SK-N-SH (cell line): ENCODE measurements at regions not wholly inside any gene's neighbourhood (a gene's known extent, or its start where the extent isn't known, plus 50 kb on each side); places are given as distances from the start of the nearest gene placed in this dataset.

ENCODE experiments used
- CTCF ChIA-PET: fragments of 300-600, 350-600 bp; formaldehyde crosslinking; extraction: SDS; loops from one replicate; lab custom pipeline; 2021; lab: Yijun Ruan, JAX
- POLR2A ChIA-PET: fragments of 350-600 bp; sonication (Branson Sonifier 250); formaldehyde crosslinking; extraction: SDS; loops from one replicate; lab custom pipeline; 2020; ENCODE audit warnings: antibody characterized with exemption, inconsistent platforms; lab: Yijun Ruan, JAX
- DNase-seq: peaks from one replicate; pipeline ENCODE4 v3.0.0; 2012
- H2AFZ ChIP-seq: fragments of 200-600 bp; sonication (generic); 2 replicates; pipeline ENCODE4 v1.8.1; 2016; ENCODE audit warnings: antibody characterized with exemption, mild to moderate bottlenecking, low read depth
- H3F3A ChIP-seq: fragments of 200-600 bp; sonication (generic); replicated peaks from 2 replicates; pipeline ENCODE3; 2016; ENCODE audit warnings: antibody characterized with exemption, mild to moderate bottlenecking; ENCODE audit not compliant: insufficient read depth
- H3K27ac ChIP-seq, 2 experiments: fragments of 200-500 bp in 1 of 2; fragments of 200-600 bp in 1 of 2; sonication (Bioruptor generic) in 1 of 2; sonication (generic), shearing (Covaris generic) in 1 of 2; 2 replicates each; pipeline versions ENCODE4 v1.5.1 to v1.6.1; 2014 to 2016; ENCODE audit warnings: low read depth in 2 of 2, inconsistent platforms in 1 of 2, low read length in 1 of 2, mild to moderate bottlenecking in 1 of 2, mixed read lengths in 1 of 2
- H3K27me3 ChIP-seq: fragments of 200-600 bp; sonication (generic), shearing (Covaris generic); 2 replicates; pipeline ENCODE4 v1.6.1; 2016; ENCODE audit warnings: mixed run types; ENCODE audit not compliant: insufficient read depth
- H3K36me3 ChIP-seq, 2 experiments: fragments of 200-500 bp in 1 of 2; fragments of 200-600 bp in 1 of 2; sonication (Bioruptor generic) in 1 of 2; sonication (generic) in 1 of 2; replicated peaks in 1 of 2; 2 replicates each; pipeline versions ENCODE3 to v1.5.1; 2014 to 2016; ENCODE audit warnings: low read length in 1 of 2, mild to moderate bottlenecking in 1 of 2; ENCODE audit not compliant: insufficient read depth in 2 of 2, control insufficient read depth in 1 of 2
- H3K4me1 ChIP-seq, 2 experiments: fragments of 200-500 bp in 1 of 2; fragments of 200-600 bp in 1 of 2; sonication (Bioruptor generic) in 1 of 2; sonication (generic), shearing (Covaris generic) in 1 of 2; 2 replicates each; pipeline versions ENCODE4 v1.5.1 to v1.6.1; 2014 to 2016; ENCODE audit warnings: low read depth in 1 of 2, low read length in 1 of 2, mixed run types in 1 of 2; ENCODE audit not compliant: insufficient read depth in 2 of 2, control insufficient read depth in 1 of 2
- H3K4me2 ChIP-seq: fragments of 200-600 bp; sonication (generic), shearing (Covaris generic); 2 replicates; pipeline ENCODE4 v1.6.1; 2017; ENCODE audit warnings: mixed run types
- H3K4me3 ChIP-seq, 2 experiments: fragments of 200-500 bp in 1 of 2; fragments of 200-600 bp in 1 of 2; sonication (Bioruptor generic) in 1 of 2; sonication (generic), shearing (Covaris generic) in 1 of 2; 2 replicates each; pipeline versions ENCODE4 v1.5.1 to v1.8.1; 2014 to 2016; ENCODE audit warnings: low read depth in 2 of 2, inconsistent platforms in 1 of 2, low read length in 1 of 2, mild to moderate bottlenecking in 1 of 2, mixed read lengths in 1 of 2, moderate library complexity in 1 of 2
- H3K79me2 ChIP-seq: fragments of 200-600 bp; sonication (generic); 2 replicates; pipeline ENCODE4 v1.8.1; 2017; ENCODE audit warnings: mild to moderate bottlenecking; ENCODE audit not compliant: insufficient read depth
- H3K9ac ChIP-seq: fragments of 200-600 bp; sonication (generic); 2 replicates; pipeline ENCODE4 v1.6.1; 2017; ENCODE audit warnings: mixed run types
- H3K9me2 ChIP-seq: fragments of 200-600 bp; sonication (generic); 2 replicates; pipeline ENCODE4 v1.6.1; 2017; ENCODE audit warnings: mixed run types
- H3K9me3 ChIP-seq: fragments of 200-600 bp; sonication (generic); 2 replicates; pipeline ENCODE4 v1.6.1; 2017; ENCODE audit warnings: mixed run types, mild to moderate bottlenecking, moderate library complexity
- H4K20me1 ChIP-seq: fragments of 200-600 bp; sonication (generic); 2 replicates; pipeline ENCODE4 v1.6.1; 2017; ENCODE audit warnings: mild to moderate bottlenecking, mixed run types; ENCODE audit not compliant: insufficient read depth
- EP300 ChIP-seq, 2 experiments: IDR thresholded peaks; 2 replicates each; pipeline versions ENCODE4 v1.4.0 to v1.6.1; 2012; ENCODE audit warnings: borderline replicate concordance in 1 of 2, low read depth in 1 of 2, low read length in 1 of 2
- FOSL2 ChIP-seq: IDR thresholded peaks from 2 replicates; pipeline ENCODE4 v1.4.0; 2012; ENCODE audit warnings: low read depth, mild to moderate bottlenecking, moderate library complexity, borderline replicate concordance
- FOXJ3 ChIP-seq: sonication (generic); formaldehyde crosslinking; IDR thresholded peaks from 2 replicates; pipeline ENCODE4 v1.5.1; 2020; ENCODE audit warnings: mild to moderate bottlenecking, missing genetic modification reagents
- FOXM1 ChIP-seq: IDR thresholded peaks from 2 replicates; pipeline ENCODE4 v1.4.0; 2012; ENCODE audit warnings: low read depth, mild to moderate bottlenecking
- GABPA ChIP-seq: IDR thresholded peaks from 2 replicates; pipeline ENCODE4 v1.4.0; 2012; ENCODE audit warnings: low read depth, mild to moderate bottlenecking
- JUND ChIP-seq: IDR thresholded peaks from 2 replicates; pipeline ENCODE4 v1.4.0; 2012
- MAX ChIP-seq: IDR thresholded peaks from 2 replicates; pipeline ENCODE4 v1.4.0; 2012; ENCODE audit warnings: low read depth
- NFIC ChIP-seq: IDR thresholded peaks from 2 replicates; pipeline ENCODE4 v1.4.0; 2012; ENCODE audit warnings: borderline replicate concordance
- NRF1 ChIP-seq: IDR thresholded peaks from 2 replicates; pipeline ENCODE4 v1.6.1; 2012; ENCODE audit warnings: low read depth, mild to moderate bottlenecking, low read length
- RXRA ChIP-seq: IDR thresholded peaks from 2 replicates; pipeline ENCODE4 v1.4.0; 2012; ENCODE audit warnings: low read depth, mild to moderate bottlenecking, borderline replicate concordance
- SMC3 ChIP-seq: IDR thresholded peaks from 2 replicates; pipeline ENCODE4 v1.6.1; 2012; ENCODE audit warnings: low read depth, low read length, improper control_type of control experiment
- TAF1 ChIP-seq: IDR thresholded peaks from 2 replicates; pipeline ENCODE4 v1.6.1; 2012; ENCODE audit warnings: low read depth, mild to moderate bottlenecking, low read length, moderate library complexity, borderline replicate concordance
- TCF12 ChIP-seq: IDR thresholded peaks from 2 replicates; pipeline ENCODE4 v1.4.0; 2012
- TEAD4 ChIP-seq: IDR thresholded peaks from 2 replicates; pipeline ENCODE4 v1.4.0; 2012; ENCODE audit warnings: mild to moderate bottlenecking, borderline replicate concordance; ENCODE audit not compliant: insufficient read depth
- YY1 ChIP-seq: IDR thresholded peaks from 2 replicates; pipeline ENCODE4 v1.4.0; 2012; ENCODE audit warnings: low read depth, mild to moderate bottlenecking
- WGBS: methylation state at CpG from one replicate; pipeline ENCODE4 v1.1.6; 2017; ENCODE audit warnings: low lambda C conversion rate; 5-methylcytosine and 5-hydroxymethylcytosine counted together
- TF ChIP-seq, protein P1 (sequence below): IDR thresholded peaks from 2 replicates; pipeline ENCODE4 v1.6.1; 2012; ENCODE audit warnings: mild to moderate bottlenecking, low read depth, low read length, moderate library complexity
- TF ChIP-seq, protein P2 (sequence below): IDR thresholded peaks from 2 replicates; pipeline ENCODE4 v1.4.0; 2012; ENCODE audit warnings: low read depth, borderline replicate concordance

GRCh38 chr22:48476577-48476976 lies 1351.1 kb downstream of the BRD1 start:
- Histone ChIP-seq H2AFZ (no peak overlapping the region), H3K27ac (no peak overlapping the region), H3K4me3 (no peak overlapping the region), H4K20me1 (no peaks in the 10 kb centered on the region), H3K79me2 (no peaks in the 10 kb centered on the region), H3K9me3 (no peaks in the 10 kb centered on the region), H3K36me3 (no peaks in the 10 kb centered on the region), H3K4me1 (no peaks in the 10 kb centered on the region), H3K9me2 (no peaks in the 10 kb centered on the region), H3F3A (no peaks in the 10 kb centered on the region), H3K4me2 (no peak overlapping the region), H3K9ac (no peak overlapping the region), H3K27me3 (peaks cover 5% of the 10 kb centered on the region)
- ChIA-PET POLR2A (no interaction called here), CTCF (interaction anchor here (0.6 kb wide), 1 partner anchor 18 kb away, joined by 3 read pairs; no protein-coding TSS in a partner anchor)
- DNase-seq, result no peak
- TF ChIP-seq RXRA (no peak), MAX (no peak), EP300 (IDR thresholded peaks at IDR 0.05; ENCODE audit: borderline replicate concordance in 1 of 2, low read depth in 1 of 2, low read length in 1 of 2) (no peak), YY1 (no peak), FOXM1 (no peak)
- TF ChIP-seq, protein P1, sequence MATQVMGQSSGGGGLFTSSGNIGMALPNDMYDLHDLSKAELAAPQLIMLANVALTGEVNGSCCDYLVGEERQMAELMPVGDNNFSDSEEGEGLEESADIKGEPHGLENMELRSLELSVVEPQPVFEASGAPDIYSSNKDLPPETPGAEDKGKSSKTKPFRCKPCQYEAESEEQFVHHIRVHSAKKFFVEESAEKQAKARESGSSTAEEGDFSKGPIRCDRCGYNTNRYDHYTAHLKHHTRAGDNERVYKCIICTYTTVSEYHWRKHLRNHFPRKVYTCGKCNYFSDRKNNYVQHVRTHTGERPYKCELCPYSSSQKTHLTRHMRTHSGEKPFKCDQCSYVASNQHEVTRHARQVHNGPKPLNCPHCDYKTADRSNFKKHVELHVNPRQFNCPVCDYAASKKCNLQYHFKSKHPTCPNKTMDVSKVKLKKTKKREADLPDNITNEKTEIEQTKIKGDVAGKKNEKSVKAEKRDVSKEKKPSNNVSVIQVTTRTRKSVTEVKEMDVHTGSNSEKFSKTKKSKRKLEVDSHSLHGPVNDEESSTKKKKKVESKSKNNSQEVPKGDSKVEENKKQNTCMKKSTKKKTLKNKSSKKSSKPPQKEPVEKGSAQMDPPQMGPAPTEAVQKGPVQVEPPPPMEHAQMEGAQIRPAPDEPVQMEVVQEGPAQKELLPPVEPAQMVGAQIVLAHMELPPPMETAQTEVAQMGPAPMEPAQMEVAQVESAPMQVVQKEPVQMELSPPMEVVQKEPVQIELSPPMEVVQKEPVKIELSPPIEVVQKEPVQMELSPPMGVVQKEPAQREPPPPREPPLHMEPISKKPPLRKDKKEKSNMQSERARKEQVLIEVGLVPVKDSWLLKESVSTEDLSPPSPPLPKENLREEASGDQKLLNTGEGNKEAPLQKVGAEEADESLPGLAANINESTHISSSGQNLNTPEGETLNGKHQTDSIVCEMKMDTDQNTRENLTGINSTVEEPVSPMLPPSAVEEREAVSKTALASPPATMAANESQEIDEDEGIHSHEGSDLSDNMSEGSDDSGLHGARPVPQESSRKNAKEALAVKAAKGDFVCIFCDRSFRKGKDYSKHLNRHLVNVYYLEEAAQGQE, result no peak
- WGBS, result 25% methylated on average over 1 of the region's 5 CpGs

DNA sequence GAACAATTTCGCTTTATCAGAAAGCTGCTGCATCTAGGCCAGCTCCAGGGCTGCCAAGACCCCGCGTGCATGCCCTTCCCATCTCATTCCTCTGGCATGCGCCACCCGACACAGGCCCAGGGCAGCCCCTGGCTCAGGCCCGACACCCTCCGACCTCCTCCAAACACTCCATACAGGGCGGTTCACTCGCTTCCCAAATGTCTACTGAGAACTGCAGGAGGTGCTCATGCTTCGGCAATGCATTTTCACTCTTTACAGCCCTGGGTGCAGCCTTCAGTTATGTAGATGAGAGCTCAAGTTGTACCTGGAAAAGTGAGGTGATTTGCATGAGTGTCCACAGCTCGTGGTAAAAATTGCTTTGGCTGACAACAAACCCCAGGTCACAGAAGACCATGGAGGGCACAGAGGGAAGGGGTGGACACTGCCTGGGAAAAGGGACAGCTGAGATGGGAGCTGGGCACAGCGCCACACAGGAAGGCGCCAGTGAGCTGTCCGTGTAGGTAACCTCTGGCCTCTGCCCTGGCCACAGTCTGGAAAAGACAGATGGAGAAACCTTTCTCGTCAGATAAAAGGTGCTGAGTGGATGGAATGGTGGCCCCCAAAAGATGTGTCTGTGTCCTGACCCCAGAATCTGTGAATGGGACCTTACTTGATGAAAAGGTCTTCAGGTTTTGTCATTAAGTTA lies 1351.9 kb downstream of the BRD1 start:
- DNase-seq, result no peak
- Histone ChIP-seq H3K9ac (no peak overlapping the region), H3K4me2 (no peak overlapping the region)

More for the DNA sequence above, 1351.9 kb downstream of the BRD1 start:
- H2AFZ ChIP-seq, result no peak overlapping the region
- 24% methylated on average over 10 of the region's 15 CpGs for WGBS
- H3K27ac ChIP-seq, result no peak overlapping the region
- H4K20me1 ChIP-seq, result no peaks in the 10 kb centered on the region
- no peak for TF ChIP-seq JUND
- TF ChIP-seq GABPA, result no peak
- no peak for TF ChIP-seq SMC3
- TF ChIP-seq TEAD4, result no peak
- TF ChIP-seq FOSL2, result no peak
- no peak for TF ChIP-seq NRF1
- TF ChIP-seq NFIC, result no peak
- TF ChIP-seq, protein P2, sequence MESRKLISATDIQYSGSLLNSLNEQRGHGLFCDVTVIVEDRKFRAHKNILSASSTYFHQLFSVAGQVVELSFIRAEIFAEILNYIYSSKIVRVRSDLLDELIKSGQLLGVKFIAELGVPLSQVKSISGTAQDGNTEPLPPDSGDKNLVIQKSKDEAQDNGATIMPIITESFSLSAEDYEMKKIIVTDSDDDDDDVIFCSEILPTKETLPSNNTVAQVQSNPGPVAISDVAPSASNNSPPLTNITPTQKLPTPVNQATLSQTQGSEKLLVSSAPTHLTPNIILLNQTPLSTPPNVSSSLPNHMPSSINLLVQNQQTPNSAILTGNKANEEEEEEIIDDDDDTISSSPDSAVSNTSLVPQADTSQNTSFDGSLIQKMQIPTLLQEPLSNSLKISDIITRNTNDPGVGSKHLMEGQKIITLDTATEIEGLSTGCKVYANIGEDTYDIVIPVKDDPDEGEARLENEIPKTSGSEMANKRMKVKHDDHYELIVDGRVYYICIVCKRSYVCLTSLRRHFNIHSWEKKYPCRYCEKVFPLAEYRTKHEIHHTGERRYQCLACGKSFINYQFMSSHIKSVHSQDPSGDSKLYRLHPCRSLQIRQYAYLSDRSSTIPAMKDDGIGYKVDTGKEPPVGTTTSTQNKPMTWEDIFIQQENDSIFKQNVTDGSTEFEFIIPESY, result no peak
- TF ChIP-seq TAF1, result no peak
- TF ChIP-seq TCF12, result no peak
- no peak for TF ChIP-seq FOXJ3 (CRISPR knock-in tag)
- no peak for TF ChIP-seq RXRA
- TF ChIP-seq FOXM1, result no peak
- no peak for TF ChIP-seq EP300 (IDR thresholded peaks at IDR 0.05; ENCODE audit: borderline replicate concordance in 1 of 2, low read depth in 1 of 2, low read length in 1 of 2)
- TF ChIP-seq, all 33 proteins: peak for 0
- H3K9me3 ChIP-seq, result no peaks in the 10 kb centered on the region
- H3K9me2 ChIP-seq, result no peaks in the 10 kb centered on the region
- no peak overlapping the region for H3K4me3 ChIP-seq
- H3K36me3 ChIP-seq, result no peaks in the 10 kb centered on the region
- H3K27me3 ChIP-seq, result peaks cover 5% of the 10 kb centered on the region
- CTCF ChIA-PET, result interaction anchor here (0.6 to 1.6 kb wide), 2 partner anchors 17 to 19 kb away, joined by 3 to 4 read pairs; no protein-coding TSS in a partner anchor
- POLR2A ChIA-PET, result no interaction called here
- no peaks in the 10 kb centered on the region for H3K4me1 ChIP-seq
- H3F3A ChIP-seq, result no peaks in the 10 kb centered on the region
- H3K79me2 ChIP-seq, result no peaks in the 10 kb centered on the region
